ENCODE measurements at regions not wholly inside any gene's neighbourhood (a gene's known extent, or its start where the extent isn't known, plus 50 kb on each side); places are given as distances from the start of the nearest gene placed in this dataset.

DNA sequence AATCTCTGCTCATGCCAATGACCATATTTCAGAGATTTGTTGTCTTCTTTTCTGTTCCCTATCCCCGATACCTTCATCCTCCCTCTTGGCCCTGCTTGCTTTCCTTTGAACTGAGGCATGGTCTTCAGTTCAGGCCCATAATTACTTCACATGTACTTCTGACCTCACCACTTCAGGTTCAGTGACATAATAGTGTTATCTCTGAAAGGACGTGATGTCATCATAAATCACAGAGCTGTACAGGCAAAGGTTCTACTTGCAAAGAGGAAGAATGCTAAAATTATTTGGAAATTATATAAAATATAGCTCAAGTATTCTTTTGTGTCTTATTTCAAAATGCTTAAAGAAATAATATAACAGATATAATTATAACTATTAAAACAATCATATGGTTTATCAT is 230.3 kb upstream of the ESRRG start:
- DNase-seq, result no peak

- DNase-seq, result no peak
Measured at GRCh38 chr1:216952864-216953263, 229.6 kb upstream of the ESRRG start.

- no peak for DNase-seq
Measured at GRCh38 chr1:216945538-216946080, 222.4 kb upstream of the ESRRG start.

GRCh38 chr1:216944864-216945510 is 221.8 kb upstream of the ESRRG start:
- no peak for DNase-seq

DNA sequence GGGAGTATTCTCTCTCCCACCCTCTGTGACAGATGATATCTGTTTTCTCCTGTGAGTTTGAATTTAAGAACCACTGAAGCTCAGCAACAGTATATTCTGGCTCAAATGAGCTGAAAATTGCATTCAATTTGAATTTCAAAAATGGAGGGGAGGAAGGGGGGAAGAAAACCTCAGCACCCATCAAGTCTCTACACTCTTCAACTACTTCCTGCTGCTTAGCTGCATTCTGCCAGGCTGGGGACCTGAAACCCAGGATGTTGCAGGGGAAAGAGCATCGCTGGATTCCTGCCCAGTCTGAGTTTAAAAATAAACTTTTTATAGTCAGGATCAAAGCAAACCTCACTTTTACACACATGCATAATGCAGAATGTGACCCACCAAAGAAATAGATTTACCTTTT is 214.3 kb upstream of the ESRRG start:
- DNase-seq, result no peak

GRCh38 chr1:216936779-216937178 is 213.6 kb upstream of the ESRRG start:
- DNase-seq, result no peak

DNA sequence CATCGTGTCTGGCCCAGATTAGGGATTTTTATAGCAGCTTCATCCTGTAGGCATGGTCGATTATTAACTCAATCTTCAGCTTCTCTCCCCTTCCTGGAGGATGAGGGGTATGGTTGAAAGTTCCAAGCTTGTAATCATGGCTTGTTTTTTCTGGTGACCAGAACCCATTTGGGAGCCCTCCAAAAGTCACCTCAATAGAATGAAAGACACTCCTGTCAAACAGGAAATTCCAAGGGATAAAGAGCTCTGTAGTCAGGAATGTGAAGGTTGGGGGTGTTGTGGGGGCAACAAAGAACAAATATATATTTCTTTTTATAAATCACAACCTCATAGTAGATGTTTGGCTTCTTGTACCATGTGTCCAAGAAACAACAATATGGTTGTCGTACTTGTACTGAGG is 212.7 kb upstream of the ESRRG start:
- DNase-seq, result no peak

DNA sequence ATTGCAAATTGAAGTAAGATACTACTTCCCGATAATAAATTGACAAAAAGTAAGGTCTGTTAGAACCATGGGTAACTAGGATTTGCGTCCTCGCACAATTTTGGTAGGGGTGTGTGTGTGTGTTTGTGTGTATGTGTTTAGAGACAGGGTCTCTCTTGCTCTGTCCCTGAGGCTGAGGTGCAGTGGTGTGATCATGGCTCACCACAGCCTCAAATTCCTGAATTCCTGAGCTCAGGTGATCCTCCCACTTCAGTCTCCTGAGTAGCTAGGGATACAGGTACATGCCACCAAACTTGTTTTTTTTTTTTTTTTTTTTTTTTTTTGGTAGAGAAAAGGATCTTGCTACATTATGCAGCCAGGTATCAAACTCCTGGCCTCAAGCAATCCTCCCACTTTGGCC is 209.2 kb upstream of the ESRRG start:
- DNase-seq, result no peak

DNA sequence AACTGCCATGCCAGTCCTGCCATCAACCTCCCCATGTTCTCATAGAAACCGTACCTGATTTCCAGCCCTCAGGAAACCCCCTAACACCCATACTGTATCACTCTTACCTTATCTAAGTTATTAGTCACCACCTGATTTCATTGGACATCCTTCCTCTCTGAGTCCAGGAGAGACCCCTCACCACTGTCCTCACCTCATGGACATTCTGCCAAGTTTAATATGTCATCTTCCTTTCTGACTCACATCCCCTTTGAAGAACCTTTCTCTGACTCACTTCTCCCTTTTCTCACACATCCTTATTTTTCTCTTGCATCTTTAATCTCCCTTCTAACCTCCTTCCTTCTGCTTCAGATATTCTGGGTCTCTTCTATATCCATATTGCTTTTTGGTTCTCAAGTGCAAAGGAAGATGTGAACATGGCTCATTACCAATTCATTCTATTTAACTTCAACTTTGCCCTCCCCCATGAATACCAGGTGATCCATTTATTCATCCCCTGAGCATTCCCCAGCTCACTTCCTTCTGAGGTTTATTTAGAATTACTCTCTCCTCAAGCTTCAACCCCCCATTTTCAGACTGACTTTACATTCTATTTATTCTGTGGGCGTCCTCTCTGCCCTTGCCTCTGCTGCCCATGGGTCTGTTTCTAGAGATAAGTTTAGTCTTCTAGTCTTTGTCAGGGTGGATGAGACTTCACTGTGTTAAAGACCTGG is 206.8 kb upstream of the ESRRG start:
- no peak for DNase-seq

GRCh38 chr1:216927633-216928032 is 204.4 kb upstream of the ESRRG start:
- no peak for DNase-seq

- DNase-seq, result no peak
Measured at GRCh38 chr1:216926720-216927510, 203.7 kb upstream of the ESRRG start.

DNA sequence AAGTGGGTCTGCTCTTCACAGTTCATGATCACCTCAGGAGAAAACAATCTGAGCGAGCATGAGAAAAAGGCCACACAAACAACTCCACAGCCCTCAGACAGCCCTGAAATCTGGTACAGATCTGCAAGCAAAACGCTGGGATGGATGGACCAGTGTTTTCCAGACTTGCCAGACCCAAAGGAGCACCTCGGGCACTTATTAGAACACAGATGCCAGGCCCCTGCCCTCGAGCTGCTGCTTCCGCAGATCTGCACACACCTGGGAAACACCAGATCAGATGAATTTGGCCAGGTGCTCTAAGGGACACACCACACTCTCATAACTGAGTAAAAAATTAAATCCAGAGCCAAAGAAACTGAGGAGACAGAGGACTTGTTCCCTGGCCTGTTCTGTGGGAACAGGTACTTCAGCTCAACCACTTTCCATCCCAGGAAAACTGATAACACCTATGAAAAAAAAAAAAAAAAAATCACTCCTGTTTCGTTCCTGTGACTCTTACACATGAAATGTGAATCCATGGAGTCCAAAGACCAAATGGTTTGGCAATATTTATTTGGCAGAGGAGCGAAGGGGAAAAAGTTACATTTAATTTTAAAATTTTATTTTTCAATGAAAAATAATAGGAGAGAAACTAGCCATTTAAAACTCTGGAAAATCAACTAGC is 202.9 kb upstream of the ESRRG start:
- no peak for DNase-seq

DNA sequence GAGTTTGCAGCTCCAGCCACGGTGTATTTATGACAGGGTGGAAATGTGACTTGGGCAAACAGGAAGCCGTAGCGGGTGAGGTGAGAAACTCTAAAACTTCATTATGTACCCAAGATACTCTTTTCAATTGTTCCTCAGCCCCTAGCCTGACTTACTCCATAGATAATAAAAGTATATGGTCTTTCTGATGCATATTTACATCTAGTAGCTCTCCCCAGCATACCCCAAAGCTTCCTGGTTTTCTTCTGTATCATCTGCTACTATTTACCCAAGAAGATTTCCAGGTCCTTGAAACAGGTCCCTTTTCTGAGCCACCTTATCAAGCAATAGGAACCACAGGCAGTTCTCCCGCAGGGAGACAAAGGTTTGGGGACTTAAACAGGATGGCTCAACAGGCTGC is 201.5 kb upstream of the ESRRG start:
- no peak for DNase-seq

GRCh38 chr1:216923601-216924000 is 200.4 kb upstream of the ESRRG start:
- no peak for DNase-seq

- no peak for DNase-seq
Measured at GRCh38 chr1:216922406-216922805, 199.2 kb upstream of the ESRRG start.

- DNase-seq, result no peak
Measured at GRCh38 chr1:216921866-216922265, 198.6 kb upstream of the ESRRG start.

DNA sequence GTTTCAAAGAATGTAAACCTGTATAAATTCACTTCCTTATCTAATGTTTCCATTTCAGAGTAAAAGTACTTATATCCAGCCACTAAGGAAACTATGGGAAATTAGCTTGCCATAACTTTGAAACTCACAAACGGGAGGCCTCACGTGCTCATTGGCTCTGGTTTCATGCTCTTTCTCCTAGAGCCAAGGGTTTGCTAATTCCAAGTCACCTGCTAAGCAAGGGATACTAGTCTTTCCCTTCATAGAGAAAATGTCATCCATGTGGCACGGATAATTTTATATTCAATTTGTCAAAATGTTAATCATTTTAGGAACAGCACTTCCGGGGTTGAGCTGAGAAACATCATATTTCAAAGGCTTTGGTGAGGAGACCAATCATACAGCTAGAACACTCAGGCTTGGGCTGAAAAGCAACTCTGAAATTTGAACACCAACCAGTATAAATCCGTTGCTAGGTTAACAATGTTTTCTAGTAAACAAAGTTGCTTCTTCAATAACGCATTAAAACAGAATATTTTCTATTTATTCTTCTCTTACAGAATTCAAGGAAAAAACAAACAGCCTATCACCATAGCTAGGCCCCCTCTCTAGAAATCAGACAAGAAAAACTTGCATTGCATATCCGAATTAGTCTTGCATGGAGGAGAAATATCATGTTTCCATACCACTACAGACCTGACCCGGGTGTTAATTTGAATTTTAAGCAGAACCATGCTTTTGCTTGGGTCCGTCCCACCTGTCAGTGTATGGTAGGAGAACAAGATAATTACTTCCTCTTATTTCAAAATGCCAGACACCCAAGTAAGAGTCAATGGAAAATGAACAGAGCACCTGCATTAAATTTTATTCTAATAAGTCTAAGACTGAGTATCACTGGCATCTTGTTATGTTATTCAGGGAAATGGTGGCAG is 196.1 kb upstream of the ESRRG start:
- no peak for DNase-seq

DNA sequence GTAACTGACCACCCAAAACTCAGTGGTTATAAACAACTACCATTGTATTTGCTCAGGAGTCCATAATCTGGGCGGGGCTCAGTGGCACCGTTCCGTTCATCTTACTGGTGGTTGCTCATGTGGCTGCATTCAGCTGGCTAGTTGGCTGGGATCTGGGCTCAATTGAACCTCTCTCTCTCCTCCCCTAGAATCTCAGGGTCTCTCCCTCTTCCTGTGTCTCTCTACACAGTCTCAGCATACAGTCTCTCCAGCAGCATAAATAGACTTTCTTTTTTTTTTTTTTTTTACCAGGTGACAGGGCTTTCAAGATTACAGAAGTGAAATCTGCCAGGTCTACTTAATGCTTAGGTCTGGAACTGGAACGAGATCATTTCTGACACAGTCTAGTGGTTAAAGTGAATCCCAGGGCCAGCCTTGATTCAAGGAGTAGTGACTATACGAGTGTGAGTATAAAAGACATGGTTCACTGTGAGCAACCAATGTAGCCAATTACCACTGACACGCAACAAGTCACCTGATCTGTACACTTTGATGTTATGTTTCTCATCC is 193.7 kb upstream of the ESRRG start:
- DNase-seq, result no peak

DNA sequence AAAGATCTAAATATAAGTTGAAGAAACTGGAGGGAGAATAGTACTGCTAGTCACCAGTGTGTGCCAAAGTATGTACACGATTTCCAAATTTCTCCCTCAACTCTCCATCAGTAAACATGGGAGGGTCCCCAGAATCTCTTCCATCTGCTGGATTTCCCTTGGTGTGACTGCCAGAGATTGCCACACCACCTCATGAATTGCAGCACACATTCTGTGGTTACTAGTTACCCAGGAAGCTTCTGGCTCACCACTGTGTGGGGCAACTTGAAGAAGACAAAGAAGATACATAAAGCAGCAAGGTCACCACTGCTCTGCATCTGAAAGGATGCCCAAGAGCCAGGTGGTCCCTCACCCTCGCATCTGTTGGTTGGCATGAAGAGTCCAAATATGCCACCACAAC is 191.7 kb upstream of the ESRRG start:
- no peak for DNase-seq

DNA sequence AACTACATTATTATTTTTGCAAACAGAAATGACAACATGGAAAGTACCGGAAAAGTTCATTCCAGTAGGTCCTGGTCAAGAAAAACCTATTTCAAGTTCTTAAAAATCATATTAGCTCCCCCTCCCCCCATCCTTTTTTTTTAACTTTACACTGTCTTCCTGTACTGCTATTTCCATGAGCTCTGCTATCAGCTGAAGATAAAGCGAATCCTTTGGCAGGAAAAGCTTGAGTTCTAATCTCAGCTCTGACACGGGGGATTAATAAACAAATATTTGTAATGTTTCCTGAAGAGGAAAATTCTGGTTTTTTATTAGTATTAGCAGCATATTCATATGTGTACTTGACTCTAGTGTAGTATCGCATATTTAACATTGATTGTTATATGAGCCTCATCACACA is 190.7 kb upstream of the ESRRG start:
- DNase-seq, result no peak

DNA sequence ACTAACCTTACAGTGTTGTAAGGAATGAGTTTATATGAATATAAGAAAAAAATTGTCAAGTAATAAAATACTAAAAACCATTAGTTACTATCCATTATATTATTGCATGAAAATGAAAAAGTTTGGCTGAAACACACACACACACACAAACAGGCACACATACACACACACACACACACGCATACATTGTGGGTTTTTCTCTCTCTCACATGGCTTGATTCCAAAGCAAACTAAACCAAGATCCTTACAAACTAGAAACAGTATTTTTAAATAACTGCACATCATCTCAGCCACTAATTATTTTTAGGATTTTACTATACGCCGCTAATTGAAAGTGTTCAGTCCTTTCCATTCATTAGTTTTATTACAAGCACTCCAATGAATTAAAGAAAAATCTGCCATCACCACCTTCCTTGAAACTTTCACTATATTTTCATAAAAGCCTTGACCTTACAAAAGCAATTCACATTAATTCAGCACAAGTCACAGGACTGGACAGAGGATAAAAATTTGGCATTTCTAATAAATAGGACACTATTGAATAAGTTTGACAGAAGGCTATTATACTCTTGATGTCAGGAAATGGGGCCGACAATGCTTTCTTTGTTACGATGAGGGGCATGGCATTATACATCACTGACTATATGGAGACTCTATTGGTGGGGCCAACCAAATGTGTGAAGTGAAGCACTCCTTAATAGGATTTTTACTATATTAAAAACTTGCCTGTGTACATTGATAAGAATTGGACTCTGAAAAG is 187.0 kb upstream of the ESRRG start:
- DNase-seq, result no peak
